HG03135 (cell line): ENCODE measurements at regions not wholly inside any gene's neighbourhood (a gene's known extent, or its start where the extent isn't known, plus 50 kb on each side); places are given as distances from the start of the nearest gene placed in this dataset.
"Not testable (repeated sequence)": the region's sequence is repeated elsewhere in the genome, so short reads cannot be mapped to it uniquely, and the experiment has no call there.

ENCODE experiments used
- ATAC-seq: cut with Tn5 transposase; IDR thresholded peaks from one replicate; pipeline ENCODE4 v1.9.1; 2021; ENCODE audit warnings: mild to moderate bottlenecking, moderate library complexity; ENCODE audit not compliant: unreplicated experiment

DNA sequence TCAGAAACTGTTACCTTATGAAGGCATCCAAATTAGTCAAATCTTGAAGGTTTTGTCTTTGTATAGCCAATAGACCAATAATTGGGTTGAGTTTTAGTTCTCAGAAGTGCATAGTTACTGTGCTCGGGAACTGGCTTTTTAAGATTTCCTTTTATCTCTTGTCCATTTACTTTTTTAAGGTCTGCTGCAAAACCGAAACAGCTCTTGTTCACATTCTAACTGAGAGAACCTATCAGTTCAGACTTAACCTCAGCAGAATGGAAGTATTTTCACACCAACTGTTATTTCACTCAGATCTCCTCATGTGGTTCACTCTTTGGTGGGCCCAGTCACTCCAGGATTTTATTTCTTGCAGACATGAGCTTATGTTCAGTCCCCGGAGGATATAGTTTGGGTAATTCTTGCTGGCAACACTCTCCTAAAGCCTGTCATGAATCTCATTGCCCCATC is 55.5 kb downstream of the TPBG start:
- peak; percentile 50 for ATAC-seq

DNA sequence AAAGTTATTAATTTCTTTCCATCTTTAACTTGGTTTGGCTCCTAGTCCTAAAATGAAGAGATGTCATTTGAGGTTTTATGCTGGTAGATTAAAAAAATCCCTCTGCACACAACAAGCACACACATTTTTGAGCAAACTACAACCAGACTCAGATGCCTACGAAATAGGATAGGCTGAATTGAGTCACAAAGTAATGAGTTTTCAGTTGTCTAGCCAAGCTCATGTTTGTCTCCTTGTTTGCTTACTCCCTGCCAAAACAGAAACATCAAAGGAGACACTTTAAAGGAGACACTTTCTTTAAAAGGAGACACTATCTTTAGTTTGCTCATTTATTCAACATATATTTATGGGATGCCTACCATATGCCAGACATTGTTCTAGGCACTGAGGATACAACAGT is 56.2 kb downstream of the TPBG start:
- ATAC-seq: no peak

DNA sequence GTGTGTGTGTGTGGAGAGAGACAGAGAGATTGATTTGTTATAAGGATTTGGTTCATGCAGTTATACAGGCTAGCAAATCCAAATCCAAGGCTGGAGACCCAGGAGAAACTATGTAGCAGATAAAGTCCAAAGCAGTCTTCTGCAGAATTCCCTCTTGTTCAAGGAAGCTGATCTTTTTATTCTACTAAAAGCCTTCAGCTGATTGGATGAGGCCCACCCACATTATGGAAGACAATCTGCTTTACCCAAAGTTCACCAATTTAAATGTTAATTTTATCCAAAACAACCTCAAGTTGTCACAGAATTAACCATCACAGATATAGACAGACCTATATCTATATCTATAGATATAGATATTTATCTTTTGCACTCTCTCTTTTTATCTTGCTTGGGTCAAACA is 67.0 kb downstream of the TPBG start:
- ATAC-seq: no peak

DNA sequence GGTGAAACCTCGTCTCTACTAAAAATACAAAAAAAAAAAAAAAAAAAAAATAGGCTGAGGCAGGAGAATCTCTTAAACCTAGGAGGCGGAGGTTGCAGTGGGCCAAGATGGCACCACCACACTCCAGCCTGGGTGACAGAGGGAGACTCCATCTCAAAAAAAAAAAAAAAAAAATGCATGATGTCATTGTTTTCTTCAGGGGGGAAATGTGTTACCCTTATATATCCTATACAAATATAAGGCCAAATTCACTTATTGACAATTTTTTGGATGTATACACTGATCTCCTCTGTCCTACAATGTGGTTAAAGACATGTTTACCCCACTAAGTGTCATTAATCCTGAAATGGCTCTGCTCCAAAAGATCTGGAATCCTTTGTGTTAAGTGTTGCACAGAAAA is 73.1 kb downstream of the TPBG start:
- ATAC-seq: no peak

DNA sequence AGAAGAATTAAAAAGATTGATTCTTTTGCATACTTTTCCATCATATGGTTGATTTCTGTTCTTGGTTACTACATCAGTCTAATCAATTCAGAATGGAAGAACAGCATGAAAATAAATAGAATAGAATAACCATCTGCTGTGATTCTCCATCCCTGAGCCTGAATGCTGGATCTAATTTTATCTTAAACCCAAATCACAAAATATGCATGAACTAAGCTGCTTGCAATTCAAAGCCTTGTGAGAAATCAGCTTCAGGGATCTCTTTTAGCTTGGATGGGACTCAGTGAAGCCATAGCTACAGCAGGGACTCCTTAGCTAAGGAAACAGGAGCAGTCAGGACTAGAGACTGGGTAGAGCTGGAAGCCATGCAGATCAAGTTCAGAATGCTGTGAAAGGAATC is 74.1 kb downstream of the TPBG start:
- no peak for ATAC-seq

DNA sequence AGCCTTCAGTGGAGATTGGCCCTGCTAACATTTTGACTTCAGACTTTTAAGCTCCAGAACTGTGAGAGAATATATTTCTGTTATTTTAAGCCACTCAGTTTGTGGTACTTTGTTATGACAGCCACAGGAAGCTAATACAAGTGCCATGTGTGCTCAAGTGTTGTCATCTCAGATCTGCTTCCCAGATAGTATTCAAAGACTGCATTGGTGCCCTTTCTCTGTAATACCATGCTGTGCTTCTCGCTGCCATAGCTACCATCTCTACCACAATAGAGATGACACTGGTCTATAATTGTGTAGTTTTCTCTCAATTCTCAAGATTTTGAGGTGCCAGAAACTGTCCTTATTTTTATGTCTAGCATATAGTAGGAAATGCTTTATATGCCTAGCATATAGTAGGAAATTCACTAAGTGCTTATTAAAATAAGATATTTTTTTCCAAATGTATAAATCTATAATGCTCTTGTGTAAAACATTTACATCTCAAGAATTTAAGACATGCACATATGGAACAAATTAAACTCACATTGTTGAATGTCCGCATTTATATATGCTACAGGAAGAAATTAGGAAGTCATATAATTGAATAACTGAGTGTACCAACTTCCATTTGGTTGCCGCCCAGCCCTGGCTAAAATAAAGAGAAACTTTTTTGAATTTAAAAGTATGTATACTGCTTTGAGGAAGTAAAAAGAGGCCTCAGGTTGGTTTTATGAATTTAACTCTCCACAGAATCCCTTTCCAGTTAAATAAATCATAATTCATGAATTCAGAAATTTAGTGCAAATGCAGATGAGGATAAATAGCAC is 77.6 kb downstream of the TPBG start:
- no peak for ATAC-seq

DNA sequence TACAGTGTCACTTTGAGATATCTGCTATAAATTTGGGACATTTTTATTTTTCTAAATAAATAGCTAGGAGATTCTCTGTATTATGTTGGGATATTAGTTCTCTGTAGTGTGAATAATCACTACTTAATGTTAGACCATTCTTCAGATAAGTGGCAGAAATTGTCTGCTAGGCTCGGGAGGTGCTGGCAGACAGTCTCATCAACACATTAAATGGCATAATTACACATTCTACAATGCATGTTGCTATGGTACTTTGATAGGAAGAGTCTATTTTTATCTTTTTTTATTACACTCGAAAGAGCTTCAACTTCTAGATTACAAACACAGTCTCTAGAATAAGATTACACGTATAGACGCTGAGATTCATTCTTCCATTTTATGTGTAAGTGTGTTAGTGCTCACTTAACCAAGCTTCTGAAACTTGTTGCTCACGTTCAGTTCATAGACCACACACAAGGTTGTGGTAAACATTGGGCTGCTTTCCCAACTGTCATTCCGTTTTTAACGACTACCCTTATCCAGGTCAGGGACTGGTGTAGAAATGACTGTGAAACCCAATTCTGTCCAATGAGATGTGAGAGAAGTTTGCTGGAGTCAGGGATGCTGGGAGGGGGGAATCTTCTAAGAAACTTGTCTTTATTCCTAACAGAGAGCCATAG is 78.6 kb downstream of the TPBG start:
- ATAC-seq: no peak

DNA sequence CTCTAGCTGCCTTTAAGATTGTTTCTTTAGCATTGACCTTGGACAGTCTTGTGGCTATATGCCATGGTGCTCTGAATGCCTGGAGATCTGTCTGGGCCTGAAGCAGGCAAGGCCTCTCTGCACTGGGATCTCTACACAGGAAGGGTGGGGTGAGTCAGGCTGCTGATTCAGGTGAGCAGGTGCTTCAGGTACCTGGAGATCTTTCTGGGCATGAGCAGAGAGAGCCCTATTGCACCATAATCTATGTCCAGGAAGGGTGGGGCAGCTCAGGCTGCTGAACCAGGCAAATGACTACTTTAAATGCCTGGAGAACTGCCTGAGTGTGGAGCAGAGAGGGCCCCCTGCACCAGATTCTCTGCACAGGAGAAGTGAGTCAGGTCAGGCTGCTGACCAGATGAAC is 94.5 kb downstream of the TPBG start:
- ATAC-seq: no peak

DNA sequence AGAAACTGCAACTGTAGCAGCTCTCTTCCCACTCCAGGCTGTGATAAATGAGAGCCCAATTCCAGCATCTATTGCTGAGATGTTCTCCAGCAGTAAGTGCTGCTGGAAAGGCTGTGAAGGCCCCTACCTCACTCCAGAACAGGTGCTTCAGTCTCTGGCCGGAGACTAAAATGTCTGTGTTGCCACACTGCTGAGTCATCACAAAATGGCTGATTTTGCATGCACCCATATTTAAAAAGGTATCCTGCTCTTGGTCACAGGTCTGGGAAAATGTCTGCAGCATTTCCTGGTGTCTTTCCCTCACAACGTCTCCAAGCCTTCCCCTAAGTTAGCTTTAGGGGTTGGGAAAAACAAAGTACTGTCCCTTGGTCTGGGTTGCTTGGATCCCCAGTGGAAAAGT is 95.1 kb downstream of the TPBG start:
- no peak for ATAC-seq

DNA sequence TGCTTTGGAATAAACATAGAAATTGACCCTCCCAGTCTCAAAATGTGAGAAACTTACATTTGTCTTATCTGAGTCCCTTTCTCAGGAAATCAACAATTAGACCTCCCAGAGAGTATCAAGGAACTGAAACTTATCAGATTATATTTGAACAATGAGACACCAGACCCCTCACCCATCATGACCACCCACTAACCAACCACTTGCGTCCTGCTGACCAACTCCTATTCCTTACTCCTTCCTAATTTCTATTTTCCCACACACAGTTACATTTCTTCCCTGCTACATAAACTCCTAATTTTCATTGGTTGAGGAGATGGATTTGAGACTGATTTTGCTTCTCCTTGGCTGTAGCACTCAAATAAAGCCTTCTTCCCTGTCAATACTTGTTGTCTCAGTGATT is 97.9 kb downstream of the TPBG start:
- ATAC-seq: no peak

DNA sequence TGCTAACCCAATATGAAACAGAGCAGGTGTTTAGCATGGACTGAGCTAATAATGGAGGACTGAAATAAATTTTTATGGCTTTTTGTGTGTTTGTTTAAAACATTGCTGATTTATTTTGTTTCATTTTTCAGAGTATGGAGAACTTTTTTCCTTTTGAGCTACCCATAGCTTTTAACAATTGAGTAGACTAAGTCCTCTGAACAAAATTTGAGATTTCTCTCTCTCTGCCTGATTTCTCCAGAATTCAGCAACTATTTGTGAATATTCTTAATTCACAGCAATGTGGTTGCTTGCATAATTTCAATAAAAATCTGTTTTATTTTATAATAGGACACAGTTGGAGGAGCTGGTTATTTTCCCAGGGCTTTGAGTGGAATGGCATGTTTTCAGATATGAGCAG is 103.7 kb downstream of the TPBG start:
- ATAC-seq: no peak

DNA sequence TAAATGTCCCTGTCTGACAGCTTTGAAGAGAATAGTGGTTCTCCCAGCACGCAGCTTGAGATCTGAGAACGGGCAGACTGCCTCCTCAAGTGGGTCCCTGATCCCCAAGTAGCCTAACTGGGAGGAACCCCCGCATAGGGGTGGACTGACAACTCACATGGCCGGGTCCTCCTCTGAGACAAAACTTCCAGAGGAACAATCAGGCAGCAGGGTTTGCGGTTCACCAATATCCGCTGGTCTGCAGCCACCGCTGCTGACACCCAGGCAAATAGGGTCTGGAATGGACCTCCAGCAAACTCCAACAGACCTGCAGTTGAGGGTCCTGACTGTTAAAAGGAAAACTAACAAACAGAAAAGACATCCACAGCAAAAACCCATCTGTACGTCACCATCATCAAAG is 106.5 kb downstream of the TPBG start:
- ATAC-seq: not testable (repeated sequence)

DNA sequence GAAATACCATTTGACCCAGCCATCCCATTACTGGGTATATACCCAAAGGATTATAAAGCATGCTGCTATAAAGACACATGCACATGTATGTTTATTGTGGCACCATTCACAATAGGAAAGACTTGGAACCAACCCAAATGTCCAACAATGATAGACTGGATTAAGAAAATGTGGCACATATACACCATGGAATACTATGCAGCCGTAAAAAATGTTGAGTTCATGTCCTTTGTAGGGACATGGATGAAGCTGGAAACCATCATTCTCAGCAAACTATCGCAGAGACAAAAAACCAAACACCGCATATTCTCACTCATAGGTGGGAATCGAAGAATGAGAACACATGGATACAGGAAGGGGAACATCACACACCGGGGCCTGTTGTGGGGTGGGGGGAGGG is 111.5 kb downstream of the TPBG start:
- not testable (repeated sequence) for ATAC-seq

DNA sequence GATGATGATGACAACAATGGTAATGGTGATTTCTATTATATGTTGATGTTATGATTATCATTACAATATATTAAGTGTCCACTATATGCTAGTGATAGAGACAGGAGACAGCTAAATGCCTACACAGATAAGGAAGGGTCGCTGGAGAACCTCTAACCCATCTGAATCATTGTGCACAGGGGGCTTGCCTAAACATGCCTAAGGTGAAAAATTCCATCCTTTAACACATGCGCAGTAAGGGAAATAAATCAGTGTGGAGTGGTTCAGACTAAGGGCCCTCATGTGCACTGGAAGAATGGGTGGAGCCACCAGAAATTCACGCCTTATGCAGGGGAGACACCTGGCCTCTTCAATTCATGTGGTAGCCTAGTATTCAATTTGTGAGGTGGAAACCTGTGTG is 120.4 kb downstream of the TPBG start:
- no peak for ATAC-seq

DNA sequence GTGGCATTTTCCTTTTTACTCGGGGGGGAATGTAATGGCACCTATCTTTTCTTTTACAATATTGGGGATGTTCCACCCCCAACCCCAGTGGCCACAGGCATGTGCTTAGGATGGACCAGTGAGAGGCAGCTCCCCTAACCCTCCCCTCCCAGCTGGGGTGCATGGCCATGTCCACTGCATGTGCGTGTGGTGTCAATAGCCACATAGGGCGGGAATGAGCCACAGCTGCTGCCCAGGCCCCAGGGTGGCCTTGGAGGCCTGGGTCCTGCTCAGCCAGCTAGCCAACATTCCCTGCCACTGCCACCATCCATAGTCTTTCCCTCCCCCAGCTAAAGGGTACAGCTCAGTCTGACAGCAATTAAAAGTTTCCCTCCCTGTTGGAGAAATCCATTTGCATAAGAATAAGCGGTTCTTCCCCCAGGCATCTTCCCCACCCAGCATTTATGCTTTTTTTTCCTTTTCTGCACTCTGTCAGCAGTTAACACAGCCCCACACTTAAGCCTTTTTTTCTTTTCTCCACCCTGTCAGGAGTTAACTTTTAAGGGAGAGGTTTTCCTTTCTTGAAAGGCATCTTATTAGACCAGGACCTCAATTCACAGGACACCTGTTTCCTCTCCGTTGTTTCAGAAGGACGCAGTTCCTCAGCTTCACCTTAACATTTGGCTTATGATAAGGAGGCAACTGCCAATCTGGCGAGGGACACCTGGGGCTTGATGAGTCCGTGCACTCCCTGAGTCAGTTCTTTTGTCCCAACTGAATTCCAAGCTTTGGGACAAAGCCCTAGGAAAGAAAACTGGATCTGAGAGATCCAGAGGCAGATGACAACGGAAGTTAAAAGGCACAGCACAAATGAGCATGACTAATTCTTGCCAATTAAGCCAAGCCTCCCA is 121.4 kb downstream of the TPBG start:
- ATAC-seq: no peak

DNA sequence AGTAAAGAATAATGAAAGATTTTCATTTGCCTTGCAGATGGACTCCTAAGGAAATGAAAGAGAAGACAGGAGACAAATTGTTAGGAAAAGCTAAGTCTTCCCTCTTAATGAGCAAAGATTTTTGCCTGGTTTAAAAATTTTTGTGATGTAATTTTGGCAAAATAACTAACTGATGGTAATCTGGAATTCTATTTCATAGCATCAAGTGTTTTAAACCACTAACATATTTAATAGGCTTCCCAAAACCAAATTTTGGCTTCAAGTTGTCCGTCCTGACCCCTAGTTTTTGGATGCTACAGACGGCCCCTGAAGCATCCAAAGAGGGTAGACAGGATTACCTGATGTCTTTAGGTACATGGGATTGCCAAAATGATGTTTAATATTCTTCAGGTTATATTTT is 124.3 kb downstream of the TPBG start:
- ATAC-seq: no peak

DNA sequence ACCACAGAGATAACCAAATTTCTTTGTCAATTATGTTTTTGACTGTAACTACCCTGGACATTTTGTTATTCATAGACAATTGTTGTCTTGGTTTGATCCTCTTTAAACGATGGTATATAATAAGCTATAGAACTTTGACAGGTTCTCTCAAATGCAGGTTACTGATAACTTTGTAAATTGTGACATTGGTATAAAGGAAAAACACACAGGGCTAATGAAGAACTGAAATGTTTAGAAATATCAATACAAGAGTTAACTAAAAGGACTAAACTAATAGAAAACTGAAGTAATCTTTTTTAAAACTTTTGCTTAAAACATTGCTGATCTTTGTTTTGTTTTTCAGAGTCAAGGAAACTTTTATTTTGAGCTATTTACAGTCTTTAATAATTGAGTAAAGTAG is 124.8 kb downstream of the TPBG start:
- no peak for ATAC-seq

DNA sequence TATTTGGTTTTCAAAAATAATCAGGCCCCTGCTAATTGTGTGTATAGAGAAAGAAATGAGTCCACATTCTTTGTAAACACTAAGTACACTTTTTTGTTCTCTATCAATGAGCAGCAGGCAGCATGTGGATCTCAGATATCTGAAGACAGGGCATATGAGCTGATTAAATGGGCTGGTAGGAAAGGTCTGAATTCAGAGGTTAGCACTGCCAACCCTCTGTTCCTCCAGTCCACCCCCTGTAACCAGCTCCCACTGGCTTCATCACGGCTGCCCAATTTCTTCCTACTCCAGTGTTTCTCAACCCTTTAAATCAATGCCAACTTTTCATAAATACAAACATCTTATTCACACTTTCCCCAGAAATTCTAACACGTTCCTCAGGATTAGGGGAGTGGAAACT is 128.5 kb downstream of the TPBG start:
- no peak for ATAC-seq

DNA sequence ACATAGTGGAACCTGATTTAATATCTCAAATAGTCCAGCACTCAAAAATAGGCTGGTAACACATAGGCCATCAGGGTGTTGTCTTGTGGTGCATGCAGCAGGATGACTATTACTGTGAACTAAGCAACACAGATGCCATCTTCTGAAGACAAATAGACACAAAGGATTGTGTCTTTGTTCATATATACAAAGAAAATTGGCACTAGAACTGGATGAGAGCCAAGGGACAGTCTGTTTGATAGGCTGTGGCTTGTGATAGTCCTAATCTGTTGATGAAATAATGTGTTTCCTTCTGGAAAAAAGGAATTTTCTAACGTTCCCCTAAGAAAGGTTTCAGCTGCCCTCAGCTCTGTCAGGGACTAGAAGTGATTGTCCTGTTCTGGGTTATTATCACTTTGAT is 129.8 kb downstream of the TPBG start:
- ATAC-seq: no peak

DNA sequence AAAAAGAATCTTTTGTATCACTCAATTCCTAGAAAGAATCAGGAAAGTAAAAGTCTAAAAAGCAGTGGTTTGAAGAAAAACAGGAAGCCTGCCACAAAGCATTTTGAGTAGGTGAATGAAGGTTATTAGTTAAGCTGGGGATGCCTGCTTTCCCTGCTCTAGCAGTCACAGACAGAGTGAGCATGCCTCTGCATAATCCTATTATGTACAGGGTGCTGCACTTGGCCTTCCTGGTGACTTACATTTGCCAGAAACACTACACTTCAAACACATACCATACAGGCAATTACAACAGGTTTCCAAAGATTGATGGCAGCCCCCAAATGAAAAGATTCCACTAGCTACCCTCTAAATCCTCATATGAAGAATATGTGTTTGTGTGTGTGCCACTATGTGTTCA is 130.8 kb downstream of the TPBG start:
- no peak for ATAC-seq

DNA sequence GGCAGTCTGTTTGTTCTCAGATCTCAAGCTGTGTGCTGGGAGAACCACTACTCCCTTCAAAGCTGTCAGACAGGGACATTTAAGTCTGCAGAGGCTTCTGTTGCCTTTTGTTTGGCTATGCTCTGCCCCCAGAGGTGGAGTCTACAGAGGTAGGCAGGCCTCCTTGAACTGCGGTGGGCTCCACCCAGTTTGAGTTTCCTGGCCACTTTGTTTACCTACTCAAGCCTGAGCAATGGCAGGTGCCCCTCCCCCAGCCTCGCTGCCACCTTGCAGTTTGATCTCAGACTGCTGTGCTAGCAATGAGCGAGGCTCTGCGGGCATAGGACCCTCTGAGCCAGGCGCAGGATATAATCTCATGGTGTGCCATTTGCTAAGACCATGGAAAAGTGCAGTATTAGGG is 138.3 kb downstream of the TPBG start:
- ATAC-seq: not testable (repeated sequence)

DNA sequence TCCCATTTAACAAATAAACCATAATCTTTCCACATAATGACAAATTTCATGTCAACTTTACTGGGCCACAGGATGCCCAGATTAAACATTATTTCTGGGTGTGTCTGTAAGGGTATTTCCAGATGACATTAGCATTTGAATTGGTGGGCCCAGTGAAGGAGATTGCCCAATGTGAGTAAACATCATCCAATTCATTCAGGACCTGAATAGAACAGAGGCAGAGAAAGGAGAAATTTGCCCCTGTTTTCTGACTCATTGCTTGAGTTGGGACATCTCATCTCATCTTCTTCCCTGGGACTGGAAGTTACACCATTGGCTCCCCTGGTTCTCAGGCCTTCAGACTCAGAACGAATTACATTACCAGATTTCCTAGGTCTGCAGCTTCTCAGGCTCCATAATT is 142.9 kb downstream of the TPBG start:
- ATAC-seq: no peak
